ENCODE measurements at regions not wholly inside any gene's neighbourhood (a gene's known extent, or its start where the extent isn't known, plus 50 kb on each side); places are given as distances from the start of the nearest gene placed in this dataset.

GRCh38 chr3:102605153-102605552 lies 170.3 kb downstream of the ZPLD1 start:
- no peak for DNase-seq

DNA sequence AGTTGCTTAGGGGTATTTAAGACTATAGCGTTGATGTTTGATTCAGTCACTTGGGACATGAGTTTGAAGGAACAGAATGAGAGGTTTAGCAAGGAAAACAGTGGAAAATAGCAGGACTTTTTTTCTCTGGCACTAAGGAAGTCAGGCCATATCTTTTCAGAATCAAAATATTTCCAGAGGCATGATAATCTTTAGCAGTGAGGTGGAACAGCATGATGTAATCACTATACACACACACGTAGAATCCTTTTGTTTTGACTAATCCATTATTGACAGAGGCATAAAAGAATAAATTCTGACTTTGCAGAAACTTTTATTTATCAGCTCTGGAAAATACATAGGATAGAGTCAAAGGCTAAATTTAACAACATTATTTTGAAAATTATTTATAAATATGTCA lies 174.1 kb downstream of the ZPLD1 start:
- DNase-seq, result no peak

DNA sequence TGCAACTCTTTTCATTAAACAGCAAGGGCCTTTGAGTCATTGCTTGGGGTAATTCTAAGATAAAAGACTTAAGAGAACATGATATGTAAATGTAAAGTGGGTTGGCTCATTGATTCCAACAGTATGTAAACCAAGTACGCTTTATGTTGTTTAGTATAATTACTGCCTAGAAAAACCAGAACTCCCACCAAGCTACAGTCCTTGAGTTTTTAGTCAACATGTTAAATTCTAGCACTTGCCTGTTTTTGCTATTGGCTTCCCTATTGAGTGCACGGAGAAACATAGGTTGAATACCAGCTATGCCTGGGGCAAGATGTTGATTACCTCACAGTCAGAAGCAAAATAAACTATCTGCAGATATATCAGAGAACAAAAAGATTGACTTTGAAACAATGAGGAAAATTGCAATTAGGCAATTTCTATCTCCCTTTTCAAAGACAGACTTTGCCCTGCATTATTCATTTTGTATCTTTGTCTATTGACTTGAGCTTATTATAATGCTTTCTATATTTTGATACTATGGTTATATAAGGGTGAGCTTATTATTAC lies 179.3 kb downstream of the ZPLD1 start:
- DNase-seq, result no peak

DNA sequence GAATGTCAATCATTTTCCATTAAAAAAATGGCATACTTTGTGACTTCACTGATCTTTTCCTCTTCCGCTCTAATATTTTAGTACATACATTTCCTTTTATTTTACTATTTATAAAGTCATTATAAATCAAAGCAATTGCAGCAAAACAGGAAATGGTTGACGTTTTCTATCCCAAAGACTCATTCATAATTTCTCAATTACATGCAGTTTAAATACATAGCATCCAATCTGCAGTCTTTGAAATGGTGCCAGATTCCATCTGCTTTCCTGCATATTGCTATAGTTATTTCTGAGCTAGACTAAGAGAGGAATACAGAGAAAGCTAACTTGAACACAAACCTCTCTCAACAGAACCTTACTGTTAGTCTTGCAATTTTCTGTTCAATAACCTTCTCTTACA lies 179.8 kb downstream of the ZPLD1 start:
- no peak for DNase-seq

DNA sequence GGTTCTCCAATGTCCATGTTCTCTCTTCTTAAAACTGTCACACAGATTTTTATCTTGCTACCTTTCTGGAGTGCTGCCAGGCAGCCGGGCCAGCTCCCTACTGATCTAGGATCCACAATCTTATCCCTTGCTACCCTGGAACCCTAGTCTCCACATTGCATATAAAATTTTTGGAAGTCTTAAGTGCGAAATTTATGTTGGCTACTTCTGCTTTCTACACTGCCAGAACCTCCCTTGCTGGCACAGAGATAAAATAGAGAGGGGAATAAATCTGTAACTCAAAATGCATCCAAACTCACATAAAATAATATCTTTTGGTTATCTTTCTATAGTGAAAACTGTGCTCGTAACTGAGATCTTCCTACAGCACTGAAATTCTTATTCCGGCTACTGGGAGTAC lies 182.6 kb downstream of the ZPLD1 start:
- DNase-seq, result no peak

- peak; percentile 47 to 49 for DNase-seq
These were observed 184.5 kb downstream of the ZPLD1 start for GRCh38 chr3:102619361-102619760.

GRCh38 chr3:102629943-102630342 lies 195.1 kb downstream of the ZPLD1 start:
- DNase-seq, result no peak

GRCh38 chr3:102630531-102630930 lies 195.7 kb downstream of the ZPLD1 start:
- DNase-seq, result no peak

DNA sequence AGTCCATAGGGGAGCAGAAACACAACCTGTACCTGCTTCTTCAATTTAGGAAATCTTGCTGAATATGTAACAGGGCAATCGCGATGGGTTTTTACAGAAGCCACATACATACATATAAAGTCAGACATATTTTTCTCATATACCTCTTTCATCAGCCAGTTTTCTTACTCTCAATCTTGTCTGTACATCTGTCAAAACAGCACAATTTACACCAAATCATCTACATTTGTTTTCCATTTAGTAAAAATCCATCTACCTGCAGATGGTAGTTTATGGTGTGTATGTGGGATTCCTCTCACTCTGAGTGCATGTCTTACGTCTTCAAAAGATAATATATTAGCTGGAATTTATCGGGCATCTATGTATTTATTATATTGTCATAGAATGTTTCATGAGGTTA lies 208.7 kb downstream of the ZPLD1 start:
- DNase-seq, result no peak

DNA sequence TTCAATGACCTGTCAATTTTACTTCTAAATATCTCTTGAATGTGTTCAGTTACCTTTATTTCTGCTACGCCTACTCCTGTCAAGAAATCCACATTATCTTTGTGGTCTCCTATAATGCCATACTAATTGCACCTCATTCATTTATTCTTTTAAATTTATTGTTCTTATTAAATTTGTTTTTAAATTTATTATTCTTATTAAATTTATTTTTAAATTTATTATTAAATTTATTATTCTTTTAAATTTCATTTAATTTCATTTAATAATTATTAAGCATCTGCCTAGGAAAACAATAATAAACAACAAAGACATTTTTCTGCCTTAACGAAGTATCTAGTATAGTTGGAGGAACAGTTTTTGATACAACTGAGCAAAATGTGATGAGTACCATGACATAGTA lies 211.7 kb downstream of the ZPLD1 start:
- DNase-seq, result no peak

- DNase-seq, result no peak
These were observed 225.8 kb downstream of the ZPLD1 start for GRCh38 chr3:102660653-102661052.

DNA sequence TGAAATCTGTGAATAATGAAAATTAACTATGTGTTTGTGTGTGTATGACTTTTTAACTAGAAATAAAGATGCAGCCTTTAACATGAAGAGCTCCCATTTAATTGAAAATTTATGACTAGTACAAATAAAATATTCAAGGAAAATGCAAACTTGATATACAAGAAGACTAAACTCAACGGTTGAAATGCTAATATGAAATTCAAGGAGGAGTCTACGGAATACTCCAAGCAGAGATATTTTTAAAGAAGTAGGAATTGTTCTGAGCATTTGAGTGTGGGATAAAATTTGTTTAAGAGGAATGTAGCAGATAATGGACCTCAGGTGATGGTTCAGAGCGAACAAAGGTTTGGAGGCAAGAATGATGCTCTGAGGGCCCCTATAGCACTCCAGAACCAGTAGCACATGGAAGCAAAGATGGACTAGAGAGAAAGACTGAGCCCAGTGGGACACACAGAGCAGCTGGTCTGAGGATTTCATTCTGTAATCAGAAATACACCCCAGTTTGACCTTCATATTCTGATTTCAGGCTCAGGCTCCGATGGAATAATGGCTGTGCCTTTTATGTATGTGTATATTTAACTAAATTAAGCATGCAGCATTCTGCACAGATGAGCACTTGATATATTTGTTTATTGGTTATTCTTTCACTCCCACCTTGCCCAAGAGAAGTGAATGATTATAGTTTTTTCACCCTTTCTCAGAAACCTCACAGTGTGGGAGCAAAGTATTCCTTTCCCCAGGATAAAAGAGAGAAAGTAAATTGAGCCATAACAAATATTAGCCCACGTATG lies 227.1 kb downstream of the ZPLD1 start:
- no peak for DNase-seq

DNA sequence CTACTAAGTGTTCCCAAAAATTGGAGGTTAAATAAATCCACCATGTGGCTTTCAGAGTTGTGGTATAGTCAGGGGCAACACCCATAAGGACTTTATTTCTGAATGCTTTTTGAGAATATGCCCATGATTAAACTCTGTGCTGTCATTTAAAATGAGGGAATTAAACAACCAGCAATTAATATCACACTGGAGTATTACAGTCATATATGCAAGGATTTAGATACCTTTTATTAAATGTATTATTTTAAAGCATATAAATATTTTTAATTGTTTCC lies 227.6 kb downstream of the ZPLD1 start:
- DNase-seq, result no peak

DNA sequence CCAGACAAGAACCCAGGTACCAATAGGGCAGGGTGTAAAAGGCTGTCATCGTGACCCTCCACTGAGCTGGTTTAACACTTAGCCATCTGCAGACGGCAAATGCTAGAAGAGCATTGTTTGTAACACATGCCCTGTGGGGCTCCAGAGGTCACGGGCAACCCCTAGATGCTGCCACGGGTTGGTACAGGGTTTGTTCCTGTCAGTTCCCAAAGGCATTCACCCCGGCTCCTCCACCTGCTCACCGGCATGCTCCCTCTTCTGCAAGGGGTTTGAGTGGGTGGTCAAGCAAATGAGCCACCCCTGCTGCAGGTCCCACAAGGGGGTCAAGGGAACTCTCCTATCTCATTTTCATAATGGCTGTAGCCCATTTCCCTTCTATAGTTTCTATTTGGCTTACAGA lies 229.3 kb downstream of the ZPLD1 start:
- DNase-seq, result no peak

- DNase-seq, result no peak
These were observed 230.4 kb downstream of the ZPLD1 start for GRCh38 chr3:102665183-102665582.

DNA sequence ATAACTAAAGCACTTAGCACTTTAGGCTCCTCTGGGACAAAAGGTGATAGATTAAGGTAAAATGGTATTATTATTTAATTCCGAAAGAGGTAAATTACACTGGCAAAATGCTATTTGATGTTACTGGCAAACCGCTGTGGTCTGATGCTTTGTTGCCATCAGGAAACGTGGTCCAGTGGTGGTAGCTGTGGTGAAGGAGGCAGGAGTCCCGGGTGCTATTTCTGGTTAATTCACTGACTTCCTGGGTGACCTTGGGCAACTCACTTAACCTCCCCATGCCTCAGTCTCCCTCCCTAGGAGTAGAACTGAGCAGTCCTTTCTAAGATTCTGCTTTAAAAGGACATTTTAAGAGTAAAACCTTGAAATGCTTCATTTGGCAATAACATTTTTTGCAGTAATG lies 233.4 kb downstream of the ZPLD1 start:
- DNase-seq, result no peak

GRCh38 chr3:102670986-102671385 lies 236.2 kb downstream of the ZPLD1 start:
- DNase-seq, result no peak

- DNase-seq, result no peak
These were observed 237.5 kb downstream of the ZPLD1 start for GRCh38 chr3:102672305-102672704.

- DNase-seq, result peak; percentile 17 to 63
These were observed 238.7 kb downstream of the ZPLD1 start for GRCh38 chr3:102673271-102674115.

GRCh38 chr3:102674284-102674683 lies 239.5 kb downstream of the ZPLD1 start:
- no peak for DNase-seq

DNA sequence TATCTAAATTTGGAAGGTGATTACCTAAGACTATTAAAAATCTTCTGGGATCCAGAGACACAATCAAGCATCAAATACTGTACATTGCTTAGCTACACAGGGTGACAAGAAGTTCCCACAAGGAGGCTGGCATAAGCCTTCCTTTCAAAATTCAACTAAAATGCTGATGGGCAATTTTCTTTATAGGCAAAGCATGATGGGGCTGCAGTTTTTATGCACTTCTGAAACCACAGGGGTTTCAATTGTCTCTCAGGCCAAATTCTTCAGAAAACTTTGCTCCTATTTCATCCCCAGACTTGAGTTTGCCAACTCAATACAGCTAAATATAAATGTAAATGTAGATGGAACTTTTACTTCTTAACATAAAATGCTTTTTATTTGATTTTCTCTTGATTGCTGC lies 241.6 kb downstream of the ZPLD1 start:
- DNase-seq, result no peak

GRCh38 chr3:102682741-102683140 lies 247.9 kb downstream of the ZPLD1 start:
- DNase-seq, result no peak

- no peak for DNase-seq
These were observed 252.0 kb downstream of the ZPLD1 start for GRCh38 chr3:102686792-102687191.

DNA sequence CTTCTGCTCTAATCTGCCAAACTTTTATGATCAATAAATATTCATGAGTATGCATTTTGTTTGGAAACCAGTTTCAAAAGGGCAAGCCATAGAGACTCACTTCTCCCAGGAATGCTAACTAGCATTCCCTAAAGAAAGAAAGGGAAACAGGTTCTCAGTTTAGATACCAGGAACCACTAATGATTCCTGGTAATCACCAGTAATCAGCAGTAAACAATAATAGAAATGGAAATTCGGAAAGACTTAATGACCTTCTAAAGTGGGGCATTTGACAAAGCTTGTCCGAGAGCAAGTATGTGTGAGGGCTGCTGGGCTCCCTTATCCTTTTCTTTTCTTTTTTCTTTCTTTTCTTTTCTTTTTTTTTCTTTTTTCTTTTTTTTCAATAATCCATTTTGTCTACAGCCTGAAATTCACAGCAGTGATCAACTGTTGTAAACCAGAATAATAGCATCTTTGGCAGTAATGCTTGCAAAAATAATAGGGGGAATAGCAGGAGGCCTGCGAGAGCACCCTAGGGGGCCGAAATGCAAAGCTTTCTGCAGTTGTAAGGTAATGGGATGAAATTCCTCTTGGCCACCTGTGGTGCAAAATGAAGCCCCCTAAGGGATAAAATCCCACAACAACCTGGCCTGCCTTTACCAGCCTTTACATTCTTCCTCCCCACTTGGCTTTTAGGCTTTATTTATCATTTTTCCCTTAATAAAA lies 253.2 kb downstream of the ZPLD1 start:
- DNase-seq, result no peak
